NCI-H1105 treated with DMSO at 0.1 percent for 48 hours (cell line): ENCODE measurements at regions not wholly inside any gene's neighbourhood (a gene's known extent, or its start where the extent isn't known, plus 50 kb on each side); places are given as distances from the start of the nearest gene placed in this dataset.

Experiments
- DNase-seq: peaks from one replicate; lab custom pipeline; 2025; lab: John Stamatoyannopoulos, UW

DNA sequence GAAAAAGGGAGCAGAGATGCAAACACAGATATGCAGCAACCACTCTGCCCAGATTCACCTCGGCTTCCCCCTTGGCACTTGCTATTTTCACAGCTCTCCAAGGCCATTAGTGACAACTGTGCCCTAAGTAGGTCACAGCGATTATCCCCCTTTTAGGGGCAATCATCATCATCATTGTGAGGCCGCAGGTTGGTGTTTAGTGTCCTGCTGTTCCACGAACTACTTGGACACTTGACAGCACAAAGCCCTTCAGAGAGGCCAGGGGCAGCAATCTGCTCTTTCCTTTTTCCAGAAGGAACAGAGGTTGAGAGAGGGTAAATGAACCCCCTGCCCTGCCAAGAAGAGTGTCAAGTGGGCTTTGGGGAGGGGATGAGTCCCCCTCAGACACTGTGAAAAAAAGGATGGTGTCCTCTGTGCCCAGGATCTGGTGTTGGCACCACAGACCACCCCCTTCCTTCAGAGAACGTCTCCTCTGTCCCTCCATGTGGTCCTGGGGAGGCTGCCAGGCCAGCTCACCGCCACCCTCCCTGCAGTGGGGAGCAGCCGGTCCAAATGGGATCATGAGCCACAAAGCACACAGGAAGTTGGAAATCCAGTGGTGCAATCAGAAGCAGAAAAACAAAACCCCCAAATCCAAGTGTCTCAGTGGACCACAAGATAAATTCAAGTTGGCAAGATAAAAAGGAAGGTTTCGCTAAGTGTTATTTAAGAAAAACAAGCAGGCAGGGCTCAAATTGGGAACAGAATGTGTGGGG is 78.4 kb upstream of the MED9 start:
- DNase-seq = no peak

DNA sequence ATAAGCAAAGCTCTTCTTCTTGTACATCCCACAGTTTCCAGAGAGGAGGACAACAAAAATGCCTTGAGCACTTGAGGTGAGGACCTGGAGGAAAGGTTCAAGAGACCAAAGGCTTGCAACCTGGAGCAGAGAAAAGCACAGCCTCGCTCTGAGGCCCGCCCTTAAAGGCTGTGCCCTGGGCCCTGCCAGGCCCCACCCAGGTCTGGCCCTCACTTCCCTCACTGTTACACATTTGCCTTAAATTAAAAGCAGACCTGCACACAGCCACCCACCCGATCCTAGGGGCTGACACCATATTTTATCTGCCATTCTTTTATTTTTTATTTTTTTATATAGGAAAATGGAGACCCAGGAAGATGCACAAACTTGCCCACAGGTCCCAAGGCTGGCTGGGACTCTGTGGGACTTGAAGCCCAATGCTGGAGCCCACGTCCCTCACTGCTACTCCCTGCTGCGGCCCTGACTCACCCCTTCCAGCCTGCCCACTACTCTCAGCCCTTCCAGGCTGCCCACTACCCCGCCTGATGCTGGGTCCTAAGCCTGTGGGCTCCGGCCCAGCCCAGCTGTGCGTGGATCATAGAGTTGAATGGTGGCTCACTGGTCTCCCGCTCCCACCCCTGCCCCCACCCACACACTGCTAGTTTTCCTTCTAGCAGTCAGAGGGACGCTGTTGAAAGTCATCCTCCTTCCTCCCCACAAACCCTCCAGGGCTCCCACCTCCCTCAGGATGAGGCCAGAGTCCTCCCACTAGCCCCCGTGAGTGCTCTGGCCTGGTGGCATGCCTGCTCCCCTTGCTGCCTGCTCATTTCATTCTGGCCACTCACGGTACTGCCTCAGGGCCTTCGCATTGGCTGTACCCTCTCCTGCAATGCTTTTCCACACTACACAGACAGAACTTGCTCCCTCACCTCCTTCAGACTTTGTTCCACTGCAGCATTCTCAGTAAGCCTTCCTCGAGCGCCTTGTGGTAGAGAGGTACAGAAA is 77.6 kb upstream of the MED9 start:
- no peak for DNase-seq

DNA sequence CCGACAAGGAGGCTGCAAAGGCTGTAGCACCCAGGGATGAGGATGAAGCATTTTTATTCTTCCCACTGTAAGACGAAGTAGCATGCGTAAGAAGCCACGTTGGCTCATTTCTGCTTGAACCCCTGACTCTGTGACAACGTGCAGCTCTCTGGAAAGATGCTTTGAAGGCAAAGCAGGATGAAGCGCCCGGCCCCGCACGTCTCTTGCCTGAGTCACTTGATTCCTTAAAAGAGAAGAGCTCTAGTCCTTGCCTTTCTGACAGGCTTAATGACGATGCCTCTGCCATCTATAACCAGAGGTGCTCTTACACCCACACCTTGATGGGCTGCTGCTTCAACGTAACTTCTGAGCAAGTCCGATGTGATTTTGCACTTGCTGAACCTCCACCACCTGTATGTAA is 76.7 kb upstream of the MED9 start:
- DNase-seq = no peak

DNA sequence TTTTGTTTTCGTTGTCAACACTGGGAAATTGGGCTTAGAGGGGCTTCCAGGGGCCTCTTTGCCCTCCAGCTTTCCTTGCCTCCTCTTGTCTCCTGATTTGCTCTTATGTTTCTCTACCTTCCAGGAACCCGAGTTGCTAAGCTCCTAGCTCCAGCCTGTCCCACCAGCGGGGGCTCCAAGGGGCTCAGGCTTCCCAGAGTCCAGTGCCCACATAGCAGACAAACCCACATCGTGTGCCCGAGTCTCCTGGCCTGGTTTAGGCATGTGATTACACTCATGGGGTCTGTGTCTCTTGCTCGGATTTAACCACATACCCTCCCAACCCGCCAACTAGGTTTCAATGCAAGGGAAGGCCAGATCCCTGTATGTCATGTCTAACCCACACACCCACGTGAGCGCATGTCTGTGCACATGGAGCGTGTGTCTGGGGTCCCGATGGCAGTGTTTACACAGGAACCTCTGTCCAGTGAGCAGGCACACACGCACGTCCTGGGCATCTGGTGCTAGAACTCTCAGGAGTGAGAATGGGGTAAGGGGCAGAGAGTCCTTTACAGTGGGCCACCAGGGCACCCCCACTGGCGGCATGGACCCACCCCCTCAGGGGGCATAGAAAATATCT is 76.1 kb upstream of the MED9 start:
- DNase-seq = no peak

DNA sequence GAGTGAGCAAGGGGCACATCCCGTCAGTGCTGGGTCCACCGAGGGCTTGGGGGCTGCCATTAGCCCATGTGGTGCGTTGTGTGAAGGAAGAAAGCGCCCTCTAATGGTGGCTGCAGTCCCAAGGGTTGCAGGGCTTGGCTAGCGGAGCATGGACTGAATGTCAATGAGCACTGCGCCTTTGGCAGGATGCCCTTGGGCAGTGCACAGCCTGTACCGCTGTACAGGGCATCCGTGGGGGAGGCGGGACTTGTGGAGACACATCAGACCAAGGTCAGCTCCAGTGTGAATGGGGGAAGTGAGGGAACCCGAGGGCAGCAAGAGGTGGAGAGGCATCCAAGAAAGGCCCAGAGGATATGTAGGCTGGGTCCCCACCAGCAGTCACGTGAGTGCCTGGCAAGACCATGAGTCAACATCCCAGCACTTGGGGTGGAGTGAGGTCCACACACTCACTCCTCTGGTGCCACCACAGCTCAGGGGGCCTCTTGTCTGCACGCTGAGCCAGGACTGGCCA is 75.5 kb upstream of the MED9 start:
- DNase-seq = no peak

DNA sequence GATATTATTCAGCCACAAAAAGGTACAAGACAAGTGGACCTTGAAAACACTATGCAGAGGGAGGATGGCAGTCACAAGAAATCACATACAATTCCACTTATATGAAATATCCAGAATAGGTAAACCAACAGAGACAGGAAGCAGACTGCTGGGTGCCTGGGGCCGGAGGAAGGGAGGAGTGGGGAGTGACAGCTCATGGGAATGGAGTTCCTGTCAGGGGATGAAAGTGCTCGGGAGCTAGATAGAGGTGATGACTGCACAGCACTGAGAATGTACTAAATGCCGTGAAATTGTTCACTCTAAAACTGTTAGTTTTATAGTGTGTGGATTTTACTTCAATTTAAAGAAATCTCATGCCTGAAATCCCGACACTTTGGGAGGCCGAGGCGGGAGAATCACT is 74.2 kb upstream of the MED9 start:
- DNase-seq = no peak

DNA sequence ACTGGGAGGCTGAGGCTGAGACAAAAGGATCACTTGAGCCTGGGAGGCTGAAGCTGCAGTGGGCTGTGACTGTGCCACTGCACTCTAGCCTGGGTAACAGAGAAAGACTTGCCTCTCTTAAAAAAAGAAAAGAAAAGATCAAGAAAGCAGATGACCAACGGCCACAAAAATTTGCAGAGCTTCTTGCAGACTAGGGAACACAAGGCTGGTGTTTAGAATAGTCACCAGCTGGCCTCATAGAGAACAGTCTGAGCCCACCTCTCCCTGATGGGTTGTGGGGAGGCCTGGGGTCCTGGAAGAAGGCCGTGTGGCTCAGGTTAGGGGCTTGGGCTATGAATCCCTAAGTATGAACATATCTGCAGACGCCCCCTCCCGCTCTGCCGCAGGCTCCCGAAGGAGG is 73.7 kb upstream of the MED9 start:
- DNase-seq = no peak

DNA sequence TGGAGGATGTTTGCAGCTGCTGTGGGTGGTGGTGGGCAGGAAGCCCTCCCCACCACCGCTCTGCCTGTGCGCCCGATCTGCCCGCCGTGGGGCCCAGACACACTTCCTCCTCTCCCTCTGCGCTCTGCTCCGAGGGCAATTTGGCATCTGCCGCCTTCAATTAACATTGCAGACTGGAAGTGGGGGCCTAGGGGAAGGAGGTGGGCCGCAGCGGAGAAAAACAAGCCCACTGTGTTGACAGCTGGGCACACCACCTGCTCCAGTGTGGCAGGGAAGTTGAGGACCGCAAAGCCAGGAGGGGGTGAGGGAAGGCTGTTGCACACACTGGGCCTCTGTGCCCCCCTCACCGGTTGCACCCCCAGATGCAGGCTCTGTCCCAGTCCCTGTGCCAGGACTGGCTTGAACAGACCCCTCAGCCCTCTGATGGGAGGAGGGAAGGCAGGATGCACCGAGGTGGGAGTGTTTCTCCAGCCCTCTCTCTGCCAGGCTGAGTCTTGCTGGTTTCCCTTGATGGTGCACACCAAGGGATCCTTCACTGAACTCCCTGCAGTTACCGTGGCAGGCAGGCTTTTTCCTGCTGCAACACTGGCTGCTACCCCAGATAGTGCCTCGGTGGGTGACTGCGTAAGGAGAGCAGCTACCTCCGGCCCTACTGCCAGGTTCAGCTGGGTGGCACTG is 72.8 kb upstream of the MED9 start:
- peak; percentile 90 for DNase-seq

DNA sequence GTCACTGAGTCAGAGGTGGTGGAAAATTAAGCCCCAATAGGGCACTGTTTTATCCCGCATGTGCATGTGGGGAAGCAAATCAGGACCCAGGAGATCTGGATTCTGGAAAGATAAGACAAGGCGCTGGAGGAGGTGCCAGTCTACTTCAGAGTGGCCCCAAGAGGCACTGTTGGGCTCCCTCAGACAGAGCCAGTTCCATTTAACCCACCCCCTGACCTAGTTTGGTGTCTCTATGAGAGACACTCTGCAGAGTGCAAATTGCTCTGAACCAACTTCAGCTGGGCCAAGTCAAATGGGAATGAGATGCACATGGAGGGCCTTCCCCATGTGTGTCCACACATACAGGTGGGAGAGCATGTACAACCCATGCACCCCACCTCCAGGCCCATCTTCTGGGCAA is 71.1 kb upstream of the MED9 start:
- no peak for DNase-seq

DNA sequence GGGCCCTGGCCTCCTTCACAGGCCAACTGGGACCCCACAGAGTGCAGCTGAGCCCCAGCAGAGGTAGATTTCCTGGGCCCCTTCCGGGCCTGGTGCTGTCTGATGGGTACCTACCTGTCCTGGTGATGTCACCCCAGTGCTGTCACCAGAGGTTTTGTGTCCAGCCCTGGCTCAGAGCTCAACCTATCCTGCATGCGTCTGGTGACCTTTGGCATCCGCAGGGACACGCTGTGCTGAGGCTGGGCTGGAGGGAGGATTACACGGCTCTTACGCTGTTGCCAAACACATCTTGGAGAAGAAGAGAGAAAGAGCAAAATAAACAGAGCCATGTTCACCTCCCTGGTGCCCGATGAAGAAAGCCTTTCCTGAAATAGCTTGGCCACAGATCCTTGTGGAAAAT is 70.6 kb upstream of the MED9 start:
- no peak for DNase-seq

DNA sequence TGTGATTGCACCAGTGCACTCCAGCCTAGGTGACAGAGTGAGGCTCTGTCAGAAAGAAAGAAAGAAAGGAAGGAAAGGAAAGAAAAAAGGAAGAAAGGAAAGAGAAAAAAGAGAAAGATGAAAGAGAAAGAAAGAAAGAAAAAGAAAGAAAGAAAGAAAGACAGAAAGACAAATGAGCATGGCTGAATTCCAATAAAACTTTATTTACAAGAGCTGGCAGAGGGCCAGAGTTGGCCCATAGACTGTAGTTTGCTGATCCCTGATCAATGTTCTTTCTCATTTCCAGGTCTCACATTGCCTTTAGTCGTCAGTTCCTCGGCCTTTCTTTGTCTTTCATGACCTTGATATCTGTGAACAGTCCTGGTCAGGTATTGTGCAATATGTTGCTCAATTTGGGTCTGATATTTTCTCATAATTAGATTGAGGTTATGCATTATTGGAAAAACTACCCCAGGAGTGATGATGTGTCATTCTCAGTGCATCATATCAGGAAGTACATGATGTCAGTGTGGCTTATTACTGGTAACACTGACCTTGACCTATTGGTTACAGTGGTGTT is 68.5 kb upstream of the MED9 start:
- DNase-seq = no peak

DNA sequence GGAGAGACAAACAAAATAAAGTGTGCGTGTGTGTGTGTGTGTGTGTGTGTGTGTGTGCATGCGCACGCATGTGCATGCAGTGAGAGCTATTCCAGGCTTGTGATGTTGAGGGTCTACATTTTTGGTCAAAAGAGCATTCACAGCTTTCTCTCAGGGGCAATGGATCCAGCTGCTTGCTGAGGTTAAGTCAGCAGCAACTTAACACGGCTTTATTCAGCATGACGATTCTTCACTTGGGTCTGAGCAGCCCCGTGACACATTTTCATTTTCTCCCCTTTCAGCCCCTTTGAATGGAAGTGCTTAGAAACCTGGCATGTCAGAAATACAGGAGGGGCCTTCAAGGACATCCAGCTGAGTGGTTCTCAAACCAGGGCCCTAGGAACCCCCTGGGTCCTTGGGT is 66.4 kb upstream of the MED9 start:
- no peak for DNase-seq

DNA sequence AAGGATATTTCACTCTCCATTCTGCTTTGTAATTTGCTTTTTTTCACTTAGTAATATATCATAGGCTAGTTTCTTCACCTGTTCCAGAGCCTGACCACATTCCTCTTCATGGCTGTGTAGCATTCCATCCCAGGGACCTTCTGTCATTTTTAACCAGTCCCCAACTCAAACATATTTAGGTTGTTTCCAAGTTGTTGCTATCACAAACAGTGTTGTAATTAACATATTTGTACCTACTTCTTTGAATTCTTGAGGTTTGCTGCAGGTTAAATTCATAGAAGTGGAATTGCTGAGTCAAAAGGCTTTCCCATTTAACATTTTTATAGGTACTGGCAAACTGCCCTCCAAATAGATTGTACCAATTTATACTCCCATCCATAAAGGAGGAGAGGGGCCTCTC is 65.1 kb upstream of the MED9 start:
- no peak for DNase-seq

DNA sequence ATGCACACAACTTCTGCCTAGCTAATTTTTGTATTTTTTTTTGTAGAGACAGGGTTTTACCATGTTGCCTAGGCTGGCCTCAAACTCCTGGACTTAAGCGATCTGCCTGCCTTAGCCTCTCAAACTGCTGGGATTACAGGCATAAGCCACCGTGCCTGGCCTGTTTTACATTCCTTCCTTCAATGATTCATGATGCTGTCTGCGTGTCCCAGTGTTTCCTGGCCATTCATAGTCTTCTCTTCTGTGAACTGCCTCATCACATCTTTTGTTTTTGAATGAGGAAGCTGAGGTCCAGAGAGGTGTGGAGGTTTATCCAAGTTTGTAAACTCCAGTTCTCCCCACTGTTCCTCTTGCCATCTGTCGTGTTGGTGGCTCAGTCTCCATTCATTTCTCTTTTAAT is 64.5 kb upstream of the MED9 start:
- DNase-seq = no peak

DNA sequence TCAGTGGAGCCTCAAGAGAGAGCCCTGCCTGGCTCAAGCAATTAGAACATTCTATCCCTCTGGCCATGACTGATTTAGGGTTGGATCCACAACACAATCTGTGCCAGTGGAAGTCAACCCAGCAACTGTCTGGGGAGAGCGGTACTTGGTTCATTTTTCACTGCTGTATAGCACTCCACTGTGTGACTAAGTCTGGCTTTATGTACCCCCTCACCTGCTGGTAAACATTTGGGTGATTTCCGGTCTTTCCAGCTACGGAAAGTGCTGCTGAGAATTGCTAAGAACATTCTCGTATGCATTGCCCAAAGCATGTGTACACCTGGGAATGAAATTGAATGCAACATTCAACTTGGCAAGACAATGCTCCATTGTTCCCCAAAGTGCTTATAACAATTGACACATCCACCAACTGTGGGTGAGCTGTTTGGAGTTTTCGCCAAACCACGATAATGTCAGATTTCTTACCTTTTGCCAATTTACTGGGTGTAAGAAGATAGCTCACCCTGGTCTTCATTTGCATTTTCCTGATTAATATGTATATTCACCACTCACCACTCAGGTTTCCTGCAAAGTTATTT is 63.5 kb upstream of the MED9 start:
- no peak for DNase-seq

DNA sequence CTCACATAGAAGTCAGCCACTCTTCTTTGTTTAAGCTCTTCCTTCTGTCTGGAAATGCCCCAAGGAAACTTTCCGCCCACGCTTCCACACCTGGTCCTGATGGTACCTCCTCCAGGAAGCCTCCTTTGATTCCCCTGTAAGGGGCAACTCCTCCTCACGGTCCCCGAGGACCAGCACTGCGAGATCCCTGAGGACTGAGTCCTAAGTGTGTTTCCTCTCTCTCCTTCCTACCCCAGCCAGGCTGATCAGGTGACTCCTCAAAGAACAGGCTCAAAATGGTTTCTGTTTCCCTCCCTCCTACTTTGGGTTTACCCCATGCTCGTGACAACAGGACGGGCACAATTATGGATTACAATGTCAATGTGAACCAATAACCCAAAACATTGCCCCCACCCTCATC is 63.0 kb upstream of the MED9 start:
- DNase-seq = no peak

DNA sequence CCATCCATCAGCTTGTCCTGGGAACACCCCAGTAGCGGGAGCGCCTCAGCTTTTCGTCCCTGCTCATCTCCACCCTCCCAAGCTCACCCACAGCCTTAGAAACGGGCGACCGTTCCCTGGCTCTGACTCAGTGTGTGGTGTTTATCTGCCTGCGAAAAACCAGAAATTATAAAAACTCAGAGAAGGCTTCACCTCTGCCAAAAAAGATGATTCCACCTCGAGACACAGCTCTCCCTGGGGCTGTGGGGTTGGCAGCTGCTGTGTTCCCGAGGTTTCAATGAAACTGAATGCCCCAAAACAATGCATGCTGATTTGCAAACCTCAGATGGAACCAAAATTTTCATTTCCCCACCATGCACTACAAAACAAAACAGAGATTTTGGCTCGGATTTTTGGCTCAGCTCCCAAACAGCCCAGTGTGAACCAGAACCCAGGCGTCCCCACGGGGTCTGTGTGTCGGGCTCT is 62.4 kb upstream of the MED9 start:
- DNase-seq = no peak

DNA sequence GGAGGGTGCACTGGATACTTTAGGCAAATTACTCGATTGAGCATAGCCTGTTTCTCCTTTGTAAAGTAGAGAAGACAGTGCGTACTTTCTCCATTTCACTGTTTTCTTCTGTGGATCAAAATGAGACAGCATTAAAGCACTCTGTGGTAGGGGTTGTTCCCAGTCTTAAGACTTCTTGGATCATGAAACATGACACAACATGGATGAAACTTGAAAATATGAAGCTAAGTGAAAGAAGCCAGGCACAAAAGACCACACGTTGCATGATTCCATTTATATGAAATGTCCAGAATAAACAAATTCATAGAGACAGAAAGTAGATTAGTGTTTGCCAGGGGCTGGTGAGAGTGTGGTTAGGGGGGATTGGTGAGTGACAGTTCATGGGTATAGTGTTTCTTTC is 61.8 kb upstream of the MED9 start:
- DNase-seq = no peak

DNA sequence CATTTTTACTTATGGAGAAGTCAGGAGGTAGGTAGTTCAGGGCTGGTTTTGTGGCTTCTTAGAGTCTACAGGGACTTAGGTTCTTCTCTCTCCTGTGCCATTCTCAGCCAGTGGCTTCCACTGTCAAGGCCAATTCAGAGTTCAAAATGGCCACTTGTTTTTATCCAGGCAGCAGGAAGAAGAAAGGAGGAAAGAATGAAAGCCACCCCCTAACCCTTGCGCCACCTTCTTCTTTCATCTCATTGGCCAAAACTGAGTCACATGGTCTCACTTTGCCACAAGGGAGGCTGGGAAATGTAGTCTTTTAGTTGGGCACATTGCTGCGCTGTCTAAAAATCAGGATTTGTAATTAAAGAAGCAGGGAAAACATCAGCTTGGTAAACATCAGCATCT is 60.8 kb upstream of the MED9 start:
- peak; percentile 33 for DNase-seq

DNA sequence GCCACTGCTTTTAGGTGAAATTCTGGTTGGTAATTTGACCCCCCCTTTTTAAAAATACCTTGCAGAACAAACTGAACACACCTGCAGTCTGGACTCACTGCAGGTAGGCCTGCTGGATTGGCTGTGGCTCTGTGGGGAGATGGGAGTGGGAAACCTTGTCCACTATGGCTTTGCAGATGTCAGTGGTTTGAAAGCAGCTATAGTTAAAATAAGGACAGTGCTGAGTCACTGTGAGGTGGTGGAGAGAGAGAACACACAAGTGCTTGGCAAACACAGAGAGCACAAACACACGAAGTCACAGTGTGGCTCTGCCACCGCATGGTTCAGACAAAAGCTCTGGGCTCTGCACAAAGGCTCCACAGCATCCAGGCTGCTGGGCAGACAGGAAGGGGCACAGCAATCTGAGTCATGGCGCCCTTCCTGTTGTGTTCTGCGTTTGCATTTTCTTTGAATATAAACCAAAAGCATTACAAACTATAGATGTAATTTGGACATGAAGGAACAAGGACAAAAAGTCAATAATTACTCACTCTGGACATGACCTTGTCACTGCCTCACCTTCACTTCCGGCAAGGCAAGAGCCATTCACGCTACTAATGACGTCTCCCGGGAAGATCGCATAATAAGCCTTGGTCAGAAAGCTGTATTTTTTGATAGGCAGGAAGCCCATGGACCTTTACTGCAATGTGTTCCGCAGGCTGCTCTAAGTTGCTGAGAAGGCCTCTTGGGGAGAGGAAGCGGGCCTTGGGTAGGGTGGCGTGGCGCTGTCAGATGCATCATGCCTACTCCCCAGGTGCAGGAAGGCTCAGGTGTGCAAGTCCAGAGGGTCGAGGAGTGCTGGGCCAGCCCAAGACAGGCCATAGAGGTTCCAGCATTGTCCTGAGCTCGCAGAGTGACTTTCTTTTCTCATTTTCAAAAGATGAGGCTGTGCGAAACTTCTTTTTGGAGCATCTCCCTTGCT is 60.1 kb upstream of the MED9 start:
- DNase-seq = no peak
